ENCODE measurements at regions not wholly inside any gene's neighbourhood (a gene's known extent, or its start where the extent isn't known, plus 50 kb on each side); places are given as distances from the start of the nearest gene placed in this dataset.

DNA sequence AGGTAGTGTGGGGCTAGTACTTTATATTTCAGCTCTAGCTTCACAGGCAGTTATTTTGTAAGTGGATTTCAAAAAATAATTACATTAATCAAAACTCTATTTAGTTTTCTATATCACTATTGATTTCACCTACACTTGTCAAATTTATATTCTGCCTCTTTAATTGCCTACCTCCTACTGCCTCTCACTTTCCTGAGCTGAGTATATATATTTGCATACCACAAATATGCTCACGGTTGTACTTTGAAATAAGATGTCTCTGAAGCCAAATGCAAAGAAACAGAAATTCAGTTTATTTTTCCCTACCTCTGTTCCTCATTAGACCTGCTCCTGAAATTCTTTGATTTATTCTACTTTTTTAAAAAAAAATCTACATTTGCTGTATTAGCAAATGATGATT is 309.3 kb upstream of the TGFBR2 start:
- no peak for TF ChIP-seq NFE2L2 (IDR thresholded peaks at IDR 0.05; ENCODE audit: low read depth, low read length)
- TF ChIP-seq SMC3 (IDR thresholded peaks at IDR 0.05; ENCODE audit: low read depth, low read length), result no peak
- no peak for TF ChIP-seq CTCF (conservative IDR thresholded peaks at IDR 0.05; ENCODE audit: low read depth, low read length)
- no peak for TF ChIP-seq POLR2A (IDR thresholded peaks at IDR 0.05; ENCODE audit: low read depth, low read length)

Data from IMR-90 (cell line).